Spleen (tissue), 7 donors: ENCODE measurements at regions not wholly inside any gene's neighbourhood (a gene's known extent, or its start where the extent isn't known, plus 50 kb on each side); places are given as distances from the start of the nearest gene placed in this dataset.

Experiments
- CTCF ChIP-seq, 11 experiments: fragments of 200-600 bp in 7 of 11; fragments of 450-650 bp in 4 of 11; sonication (generic) in 4 of 11; IDR thresholded peaks in 8 of 11; conservative IDR thresholded peaks in 3 of 11; 1 replicate in 7 of 11; 2 replicates in 4 of 11; pipeline versions ENCODE4 v1.4.0 to v1.8.0; 2016 to 2021; ENCODE audit warnings: antibody characterized with exemption in 11 of 11, inconsistent platforms in 4 of 11, mild to moderate bottlenecking in 1 of 11
- POLR2A ChIP-seq, 3 donors: fragments of 450-650 bp; IDR thresholded peaks; one replicate each; pipeline ENCODE4 v1.5.1; 2017; ENCODE audit warnings: antibody characterized with exemption in 3 of 3, mild to moderate bottlenecking in 1 of 3
- POLR2AphosphoS5 ChIP-seq, 3 donors: sonication (generic); formaldehyde crosslinking; IDR thresholded peaks; one replicate each; pipeline ENCODE4 v1.5.1; 2017; ENCODE audit warnings: antibody characterized with exemption in 3 of 3
- donor health status: DM: no; HTN: no; CAD: no; lungs with moderate emphysema.
- donor health status: DM: no; HTN: no; CAD: no.
- donor health status: DM: no; HTN: no; CAD: no.

- TF ChIP-seq POLR2A (IDR thresholded peaks at IDR 0.05): no peak
- TF ChIP-seq CTCF (IDR thresholded peaks at IDR 0.05 in 8 of 11, conservative IDR thresholded peaks at IDR 0.05 in 3 of 11): no peak
- TF ChIP-seq POLR2AphosphoS5 (IDR thresholded peaks at IDR 0.05): no peak
Measured at GRCh38 chr20:50290808-50291207, 100.2 kb downstream of the CEBPB start.
